Dermis blood vessel endothelial cell (primary cell): ENCODE measurements at regions not wholly inside any gene's neighbourhood (a gene's known extent, or its start where the extent isn't known, plus 50 kb on each side); places are given as distances from the start of the nearest gene placed in this dataset.

Experiments used
- DNase-seq: peaks from one replicate; pipeline ENCODE4 v3.0.0; 2010

DNA sequence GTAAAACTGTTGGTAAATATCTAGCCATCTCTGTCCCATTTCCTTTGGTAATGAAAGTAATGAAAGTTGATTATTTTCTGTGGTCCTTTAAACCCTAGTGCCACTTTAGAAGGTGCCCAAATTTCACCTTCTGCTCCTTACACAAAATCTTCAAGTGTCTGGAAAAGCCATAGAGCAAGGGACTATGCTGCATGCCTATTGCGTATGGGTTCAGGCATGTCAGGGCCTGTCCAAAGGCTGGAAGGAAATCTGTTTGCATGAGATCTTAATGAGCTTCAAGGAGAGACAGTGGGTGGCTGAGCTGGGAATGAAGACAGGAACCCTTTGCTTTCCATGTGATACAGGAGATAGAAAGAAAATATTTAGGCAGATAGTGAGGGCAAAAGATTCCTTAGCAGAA is 66.6 kb upstream of the CCN6 start:
- DNase-seq = peak; percentile 39

DNA sequence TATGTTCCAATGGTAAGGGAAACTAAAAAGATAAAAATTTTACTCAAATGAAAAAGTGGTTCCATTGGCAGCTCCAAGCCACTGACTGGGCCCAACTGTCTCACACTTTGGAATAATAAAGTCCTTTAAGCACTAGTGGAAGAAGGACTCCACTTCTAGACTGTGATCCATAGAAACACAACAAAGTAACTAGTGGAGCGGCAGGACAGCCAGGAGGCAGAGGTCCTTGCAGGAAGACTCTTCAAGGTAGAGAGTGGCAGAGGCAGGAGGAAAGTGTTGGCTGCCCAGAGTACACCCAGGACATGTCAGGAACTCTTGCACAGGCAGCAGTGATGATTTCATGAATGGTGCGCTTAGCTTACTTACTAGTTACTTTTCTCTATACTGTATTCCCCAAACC is 65.0 kb upstream of the CCN6 start:
- no peak for DNase-seq

DNA sequence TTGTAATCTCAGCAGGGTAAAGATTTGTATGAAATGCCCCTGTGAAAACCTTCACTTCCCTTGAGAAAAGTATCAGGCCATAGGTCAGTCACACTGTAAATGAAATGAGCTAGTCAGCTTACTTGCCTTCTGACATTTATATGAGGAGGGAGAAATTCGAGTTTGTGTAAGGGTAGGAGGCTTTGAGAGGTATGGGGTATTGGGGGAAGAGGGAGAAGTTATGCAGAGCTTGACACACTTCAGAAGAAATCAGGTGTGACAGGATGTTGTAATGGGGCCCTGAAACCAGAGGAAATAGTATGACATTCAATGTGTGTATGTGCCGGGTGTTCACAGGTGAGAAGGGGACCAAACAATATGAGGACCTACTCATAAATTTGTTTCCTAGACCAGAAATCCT is 64.2 kb upstream of the CCN6 start:
- no peak for DNase-seq

DNA sequence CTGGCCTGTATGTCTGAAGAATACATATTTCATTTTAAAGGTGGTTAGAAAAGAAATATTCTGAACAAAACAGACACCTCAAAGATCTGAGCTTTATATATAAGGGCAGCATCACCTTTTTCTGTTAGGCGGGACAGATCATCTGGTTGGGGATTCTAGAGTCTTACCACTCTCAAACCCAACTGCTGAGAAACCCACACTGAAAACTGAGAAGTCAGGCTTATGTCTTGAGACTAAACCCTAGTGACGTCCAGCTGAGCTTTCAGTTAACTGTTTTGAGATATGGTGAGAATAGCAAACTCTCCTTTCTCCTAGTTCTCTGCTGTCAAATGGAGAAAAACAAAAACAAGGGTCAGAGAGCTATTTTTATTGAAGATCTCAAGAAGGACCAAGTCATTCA is 63.7 kb upstream of the CCN6 start:
- DNase-seq = no peak

DNA sequence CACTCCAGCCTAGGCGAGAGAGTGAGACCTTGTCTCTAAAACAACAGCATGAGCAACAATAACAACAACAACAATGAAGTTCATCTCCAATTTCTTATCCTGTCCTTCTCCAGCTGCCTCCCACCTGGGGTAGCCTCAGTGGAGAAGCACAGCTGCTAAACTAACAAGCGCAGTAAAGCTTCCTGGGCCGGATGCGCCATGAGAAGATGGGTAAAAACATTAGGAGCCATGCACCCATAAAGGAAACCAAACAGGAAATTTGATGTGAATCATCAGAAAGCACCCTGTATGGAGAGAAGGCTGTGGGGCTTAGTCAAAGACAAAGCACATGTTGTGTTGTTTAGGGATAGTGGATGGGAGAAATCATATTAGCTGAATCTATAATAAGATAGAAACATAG is 61.1 kb upstream of the CCN6 start:
- DNase-seq = peak; percentile 70

DNA sequence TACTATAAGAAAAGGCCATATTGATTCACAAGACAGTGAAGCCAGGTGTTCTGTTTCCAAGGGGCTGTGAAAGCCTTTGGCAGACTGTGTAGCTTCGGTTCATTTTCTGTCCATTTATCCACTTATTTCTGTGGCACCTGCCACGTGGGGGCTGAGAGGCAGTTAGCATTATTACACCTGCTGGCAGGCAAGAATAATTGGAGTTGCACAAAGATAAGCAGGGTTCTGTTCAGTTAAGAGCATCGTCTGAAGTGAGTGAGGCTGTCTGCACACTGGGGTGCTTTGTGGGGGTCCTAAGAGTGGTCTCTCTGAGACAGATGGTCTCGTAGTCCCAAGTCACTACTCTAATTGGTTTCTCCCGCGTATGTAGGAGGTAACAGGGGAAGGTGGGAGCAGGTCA is 60.6 kb upstream of the CCN6 start:
- DNase-seq = no peak

DNA sequence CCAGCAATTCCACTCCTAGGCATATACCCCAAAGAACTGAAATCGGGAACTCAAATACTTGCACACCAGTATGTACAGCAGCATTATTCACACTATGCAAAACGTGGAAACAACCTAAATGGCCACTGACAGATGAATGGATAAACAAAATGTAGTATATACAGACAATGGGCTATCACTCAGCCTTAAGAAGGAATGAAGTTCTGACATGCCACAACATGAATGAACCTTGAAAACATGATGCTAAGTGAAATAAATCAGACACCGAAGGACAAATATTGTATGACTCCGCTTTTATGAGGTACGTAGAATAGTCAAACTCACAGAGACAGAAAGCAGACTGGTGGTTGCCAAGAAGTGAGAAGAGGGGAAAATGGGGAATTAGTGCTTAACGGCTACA is 59.1 kb upstream of the CCN6 start:
- DNase-seq = no peak

DNA sequence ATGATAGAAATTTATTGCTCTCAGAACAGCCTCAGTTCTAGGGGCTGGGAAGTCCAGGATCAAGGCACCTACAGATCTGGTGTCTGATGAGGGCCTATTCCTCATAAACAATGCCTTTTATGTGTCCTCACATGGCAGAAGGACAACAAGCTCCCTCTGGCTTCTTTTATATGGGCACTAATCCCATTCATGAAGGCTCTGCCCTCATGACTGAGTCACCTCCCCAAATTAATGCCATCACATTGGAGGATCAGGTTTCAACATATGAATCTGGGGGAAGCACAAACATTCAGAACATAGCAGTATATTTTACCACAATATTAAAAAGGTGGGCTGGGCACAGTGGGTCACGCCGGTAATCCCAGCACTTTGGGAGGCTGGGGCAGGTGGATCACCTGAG is 58.5 kb upstream of the CCN6 start:
- DNase-seq = no peak

DNA sequence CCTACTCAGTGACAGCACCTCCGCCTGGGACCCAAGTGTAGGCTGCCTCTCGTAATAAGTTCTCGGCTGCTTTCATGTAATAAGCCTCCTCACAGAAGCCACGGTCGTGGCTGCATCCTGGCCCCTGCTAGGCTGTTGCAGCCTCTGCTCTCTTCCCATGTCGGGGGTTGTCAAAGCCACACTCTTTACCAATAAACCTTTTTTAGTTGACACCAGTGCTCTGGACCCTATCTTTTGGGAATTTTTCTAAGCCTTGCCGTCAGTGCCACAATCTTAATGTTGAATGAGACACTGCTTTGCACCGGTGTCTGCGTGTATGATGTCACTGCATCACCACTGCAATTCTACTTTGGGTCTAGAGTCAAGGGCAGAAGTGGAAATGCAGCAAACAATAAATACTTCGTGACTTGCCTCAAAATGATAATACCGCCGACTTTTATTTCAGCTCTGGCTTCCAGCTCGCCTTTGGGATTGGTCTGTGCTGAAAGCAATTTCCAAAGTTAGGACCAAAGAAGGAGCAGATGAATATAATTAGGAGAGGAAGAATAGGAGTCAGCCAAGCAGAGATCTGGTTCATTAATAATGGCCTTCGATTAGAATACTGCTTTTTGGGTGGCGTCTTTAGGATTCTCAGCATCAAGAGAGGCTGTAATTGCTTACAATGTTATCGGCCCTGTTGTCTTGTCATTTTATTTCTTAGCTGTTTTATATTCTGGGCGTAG is 57.6 kb upstream of the CCN6 start:
- no peak for DNase-seq

DNA sequence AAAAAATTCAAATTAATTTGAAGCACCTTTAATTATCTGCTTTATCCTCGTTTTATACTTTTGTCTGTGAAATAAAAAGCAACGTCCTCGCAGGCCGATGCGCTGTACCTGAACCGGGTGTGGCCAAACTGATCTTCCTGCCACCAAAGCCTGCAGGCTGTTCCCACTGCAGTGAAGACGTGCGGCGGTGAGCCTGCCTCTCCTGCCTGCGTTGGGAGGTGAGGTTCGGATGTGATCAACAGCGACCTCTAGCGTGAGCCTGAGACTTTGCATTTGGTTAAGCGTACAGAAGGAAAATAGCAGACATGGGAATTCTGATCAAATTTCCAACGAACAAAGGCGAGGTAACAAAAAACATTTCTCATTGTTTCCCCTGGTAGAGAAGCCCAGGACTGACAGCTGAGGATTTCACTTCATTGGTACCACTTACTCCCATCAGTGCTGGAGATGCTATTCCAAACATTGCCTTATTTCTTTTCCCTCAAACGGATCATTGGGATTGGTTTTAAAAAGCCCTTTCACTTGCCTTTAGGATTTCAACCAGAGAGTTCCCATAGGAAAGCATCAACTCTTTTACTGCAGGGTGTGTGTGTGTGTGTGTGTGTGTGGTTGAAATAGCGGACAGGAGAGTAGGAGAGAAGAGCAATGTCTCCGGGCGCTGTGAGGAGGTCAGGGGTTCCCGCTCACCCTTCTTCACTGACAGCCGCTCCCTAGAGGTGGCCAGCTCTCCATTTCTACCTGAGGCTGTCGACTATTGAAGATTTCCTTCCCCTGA is 56.6 kb upstream of the CCN6 start:
- DNase-seq = peak; percentile 89

DNA sequence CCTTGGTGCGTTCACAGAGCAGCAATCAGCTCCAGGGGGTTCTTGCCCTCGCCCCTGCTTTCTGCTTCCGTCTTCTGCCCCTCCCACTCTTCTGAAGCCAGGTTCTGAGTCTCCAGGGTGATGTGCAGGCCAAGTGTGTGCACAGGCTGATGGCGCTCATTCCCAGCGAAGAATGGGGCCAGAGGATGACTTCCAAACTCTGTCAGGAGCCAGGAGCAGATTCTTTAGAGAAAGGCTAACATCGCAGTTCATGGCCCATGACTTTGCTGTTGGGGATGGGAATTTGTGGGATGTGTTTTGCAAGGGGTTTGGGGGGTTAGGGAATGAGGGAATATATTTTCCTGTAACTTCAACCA is 56.1 kb upstream of the CCN6 start:
- no peak for DNase-seq

DNA sequence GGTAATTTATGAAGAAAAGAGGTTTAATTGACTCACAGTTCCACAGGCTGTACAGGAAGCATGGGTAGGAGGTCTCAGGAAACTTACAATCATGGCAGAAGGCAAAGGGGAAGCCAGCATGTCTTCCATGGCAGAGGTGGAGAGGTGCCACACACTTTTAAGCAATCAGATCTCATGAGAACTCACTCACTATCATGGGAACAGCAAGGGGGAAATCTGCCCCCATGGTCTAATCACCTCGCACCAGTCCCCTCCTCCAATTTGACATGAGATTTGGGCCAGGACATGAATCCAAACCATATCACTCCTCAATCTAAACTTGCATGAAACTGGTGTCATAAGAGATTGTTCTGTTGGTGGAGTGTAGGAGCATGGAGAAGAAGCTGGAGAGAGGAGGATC is 51.6 kb upstream of the CCN6 start:
- DNase-seq = no peak
